GM19240 (cell line): ENCODE measurements at regions not wholly inside any gene's neighbourhood (a gene's known extent, or its start where the extent isn't known, plus 50 kb on each side); places are given as distances from the start of the nearest gene placed in this dataset.
"Not testable (repeated sequence)": the region's sequence is repeated elsewhere in the genome, so short reads cannot be mapped to it uniquely, and the experiment has no call there.

Source experiments
- DNase-seq: peaks from one replicate; pipeline ENCODE4 v3.0.0; 2011; ENCODE audit warnings: low spot score; ENCODE audit not compliant: insufficient read length

GRCh38 chr6:144395014-144395413 is 109.9 kb downstream of the UTRN start:
- DNase-seq, result no peak

- no peak for DNase-seq
These were observed 110.7 kb downstream of the UTRN start for GRCh38 chr6:144395826-144396225.

- DNase-seq, result no peak
These were observed 112.0 kb downstream of the UTRN start for GRCh38 chr6:144397141-144397540.

- DNase-seq, result no peak
These were observed 115.2 kb downstream of the UTRN start for GRCh38 chr6:144400321-144400720.

- DNase-seq, result no peak
These were observed 116.9 kb downstream of the UTRN start for GRCh38 chr6:144401736-144402733.

- no peak for DNase-seq
These were observed 117.6 kb downstream of the UTRN start for GRCh38 chr6:144402750-144403149.

- DNase-seq, result no peak
These were observed 120.0 kb downstream of the UTRN start for GRCh38 chr6:144405163-144405562.

GRCh38 chr6:144406796-144407195 is 121.7 kb downstream of the UTRN start:
- DNase-seq, result no peak

- no peak for DNase-seq
These were observed 123.0 kb downstream of the UTRN start for GRCh38 chr6:144408161-144408560.

- DNase-seq, result no peak
These were observed 124.9 kb downstream of the UTRN start for GRCh38 chr6:144410059-144410458.

- not testable (repeated sequence) for DNase-seq
These were observed 125.4 kb downstream of the UTRN start for GRCh38 chr6:144410574-144410973.

GRCh38 chr6:144411531-144412165 is 126.5 kb downstream of the UTRN start:
- DNase-seq, result no peak

- no peak for DNase-seq
These were observed 128.3 kb downstream of the UTRN start for GRCh38 chr6:144413418-144413817.

GRCh38 chr6:144415014-144415413 is 129.9 kb downstream of the UTRN start:
- no peak for DNase-seq

GRCh38 chr6:144415835-144416237 is 130.7 kb downstream of the UTRN start:
- no peak for DNase-seq

- no peak for DNase-seq
These were observed 131.1 kb downstream of the UTRN start for GRCh38 chr6:144416244-144416643.

- no peak for DNase-seq
These were observed 131.6 kb downstream of the UTRN start for GRCh38 chr6:144416773-144417172.

GRCh38 chr6:144417681-144418080 is 132.5 kb downstream of the UTRN start:
- DNase-seq, result no peak

- DNase-seq, result no peak
These were observed 133.9 kb downstream of the UTRN start for GRCh38 chr6:144418959-144419545.

GRCh38 chr6:144423167-144423566 is 138.0 kb downstream of the UTRN start:
- no peak for DNase-seq

GRCh38 chr6:144429753-144430152 is 144.6 kb downstream of the UTRN start:
- DNase-seq, result no peak

- not testable (repeated sequence) for DNase-seq
These were observed 148.3 kb downstream of the UTRN start for GRCh38 chr6:144433446-144433845.
